K562 (cell line): ENCODE measurements at regions not wholly inside any gene's neighbourhood (a gene's known extent, or its start where the extent isn't known, plus 50 kb on each side); places are given as distances from the start of the nearest gene placed in this dataset.

ENCODE experiments used
- ATAC-seq: fragments of 200-7000 bp; cut with Tn5 transposase; 3 replicates; pipeline ENCODE4 v1.9.1; 2020; ENCODE audit warnings: moderate library complexity
- BruUV-seq: library from RNA; stranded (reverse); fragments of 400-500 nt; replicated peaks from 2 replicates; lab custom pipeline; 2021; lab: Mats Ljungman, UMichigan
- CTCF ChIA-PET: fragments of 300-600 bp; formaldehyde crosslinking; extraction: SDS; loops from one replicate; lab custom pipeline; 2021; ENCODE audit warnings: low intra/inter-chr PET ratio; lab: Yijun Ruan, JAX
- POLR2A ChIA-PET: fragments of 300-600, 350-650 bp; sonication (Branson Sonifier 250); formaldehyde crosslinking; extraction: SDS; loops from one replicate; lab custom pipeline; 2021; ENCODE audit warnings: antibody characterized with exemption, inconsistent platforms; lab: Yijun Ruan, JAX
- DNase-seq, 4 experiments: peaks; one replicate each; pipeline versions ENCODE4 v3.0.0 to v3.0.0-alpha.2; 2011 to 2018; ENCODE audit warnings: low spot score in 3 of 4, mixed read lengths in 3 of 4; ENCODE audit errors: extremely low read depth in 1 of 4
- FAIRE-seq: peaks from 2 replicates; lab custom pipeline; 2011; peaks lifted over from hg19 to GRCh38; lab: Jason Lieb, UNC
- H2AFZ ChIP-seq: 2 replicates; pipeline ENCODE4 v1.6.0; 2011; ENCODE audit warnings: low read depth, low read length, control low read depth, inconsistent platforms
- H3K27ac ChIP-seq: fragments of 200-600 bp; 3 replicates; pipeline ENCODE4 v1.8.0; 2011; ENCODE audit warnings: low read depth, mild to moderate bottlenecking, control low read depth, inconsistent platforms, low read length, moderate library complexity, mixed read lengths; ENCODE audit errors: extremely low read depth
- H3K27me3 ChIP-seq, 2 experiments: fragments of 300-600 bp in 1 of 2; 2 replicates in 1 of 2; 3 replicates in 1 of 2; pipeline versions ENCODE4 v1.6.0 to v1.8.0; 2011; ENCODE audit warnings: inconsistent platforms in 2 of 2, low read length in 2 of 2, mild to moderate bottlenecking in 1 of 2, mixed read lengths in 1 of 2, moderate library complexity in 1 of 2; ENCODE audit not compliant: control insufficient read depth in 2 of 2, insufficient read depth in 2 of 2
- H3K36me3 ChIP-seq: fragments of 300-600 bp; 3 replicates; pipeline ENCODE4 v1.8.0; 2011; ENCODE audit warnings: mild to moderate bottlenecking, low read length, inconsistent platforms; ENCODE audit not compliant: control insufficient read depth, insufficient read depth
- H3K4me1 ChIP-seq, 2 experiments: fragments of 200-600 bp in 1 of 2; replicated peaks in 1 of 2; 2 replicates in 1 of 2; 3 replicates in 1 of 2; pipeline versions ENCODE4 v1.5.1 to v1.8.0; 2011; ENCODE audit warnings: inconsistent platforms in 2 of 2, low read length in 2 of 2, mild to moderate bottlenecking in 1 of 2, mixed read lengths in 1 of 2, moderate library complexity in 1 of 2; ENCODE audit not compliant: control insufficient read depth in 2 of 2, insufficient read depth in 2 of 2
- H3K4me2 ChIP-seq: 2 replicates; pipeline ENCODE4 v1.6.1; 2011; ENCODE audit warnings: low read length, control low read depth, inconsistent platforms, mixed read lengths; ENCODE audit not compliant: insufficient read depth
- H3K4me3 ChIP-seq: fragments of 200-600 bp; sonication (generic), shearing (Covaris generic); 2 replicates; pipeline ENCODE4 v1.5.1; 2016; ENCODE audit warnings: control low read depth, inconsistent platforms
- H3K79me2 ChIP-seq: fragments of 200-600 bp; 3 replicates; pipeline ENCODE4 v1.8.0; 2011; ENCODE audit warnings: low read length, inconsistent platforms; ENCODE audit not compliant: control insufficient read depth, insufficient read depth
- H3K9ac ChIP-seq, 2 experiments: 2 replicates each; pipeline versions ENCODE4 v1.6.0 to v1.6.1; 2011; ENCODE audit warnings: low read depth in 2 of 2, low read length in 2 of 2, control low read depth in 1 of 2, inconsistent platforms in 1 of 2, mild to moderate bottlenecking in 1 of 2, mixed read lengths in 1 of 2; ENCODE audit not compliant: insufficient read depth in 1 of 2
- H3K9me1 ChIP-seq: one replicate; pipeline ENCODE4 v1.6.0; 2011; ENCODE audit warnings: inconsistent platforms, mild to moderate bottlenecking, low read length, moderate library complexity; ENCODE audit not compliant: control insufficient read depth, insufficient read depth
- H3K9me3 ChIP-seq: replicated peaks from 2 replicates; pipeline ENCODE4 v1.5.1; 2011; ENCODE audit warnings: low read depth, low read length, inconsistent platforms; ENCODE audit not compliant: control insufficient read depth, insufficient read depth
- H4K20me1 ChIP-seq: replicated peaks from 2 replicates; pipeline ENCODE4 v1.6.1; 2011; ENCODE audit warnings: low read length, inconsistent platforms, mixed read lengths; ENCODE audit not compliant: control insufficient read depth, insufficient read depth
- ATF3 ChIP-seq, 2 experiments: fragments of 450-650 bp in 1 of 2; sonication (generic) in 1 of 2; formaldehyde crosslinking in 1 of 2; IDR thresholded peaks in 1 of 2; conservative IDR thresholded peaks in 1 of 2; 2 replicates each; pipeline versions ENCODE4 v1.6.1 to v1.8.1; 2016 to 2023; ENCODE audit warnings: mild to moderate bottlenecking in 2 of 2, moderate library complexity in 2 of 2, inconsistent platforms in 1 of 2, missing genetic modification reagents in 1 of 2
- CHAMP1 ChIP-seq: fragments of 450-650 bp; IDR thresholded peaks from 2 replicates; pipeline ENCODE4 v1.6.1; 2016; ENCODE audit warnings: mild to moderate bottlenecking
- CREB5 ChIP-seq: fragments of 250-450 bp; sonication (Bioruptor Pico); IDR thresholded peaks from 2 replicates; pipeline ENCODE4 v1.5.0; 2020; ENCODE audit warnings: mild to moderate bottlenecking
- MEIS2 ChIP-seq: fragments of 450-650 bp; IDR thresholded peaks from 2 replicates; pipeline ENCODE4 v1.6.1; 2014; ENCODE audit warnings: mild to moderate bottlenecking; ENCODE audit not compliant: partially characterized antibody
- NCOA2 ChIP-seq, 2 experiments: fragments of 450-650 bp; IDR thresholded peaks; 2 replicates each; pipeline ENCODE4 v1.6.1; 2018; ENCODE audit warnings: mild to moderate bottlenecking in 2 of 2, moderate library complexity in 1 of 2; ENCODE audit not compliant: partially characterized antibody in 2 of 2
- NFE2L1 ChIP-seq: fragments of 450-650 bp; IDR thresholded peaks from 2 replicates; pipeline ENCODE4 v1.6.1; 2016; ENCODE audit warnings: missing genetic modification characterization, low read depth, mild to moderate bottlenecking, missing compliant biosample characterization, moderate library complexity, borderline replicate concordance
- NR4A1 ChIP-seq, 2 experiments: fragments of 250-450 bp in 1 of 2; fragments of 450-650 bp in 1 of 2; sonication (Bioruptor Pico) in 1 of 2; IDR thresholded peaks; 2 replicates each; pipeline versions ENCODE4 v1.4.0 to v1.6.1; 2016 to 2020; ENCODE audit warnings: mild to moderate bottlenecking in 2 of 2, missing compliant biosample characterization in 1 of 2, missing genetic modification characterization in 1 of 2, moderate library complexity in 1 of 2
- PTBP1 ChIP-seq: fragments of 200-400 bp; formaldehyde crosslinking; IDR thresholded peaks from 2 replicates; pipeline ENCODE4 v1.6.1; 2017; ENCODE audit warnings: low read depth, low read length
- ZNF24 ChIP-seq: fragments of 450-650 bp; IDR thresholded peaks from 2 replicates; pipeline ENCODE4 v1.6.1; 2016
- ZNF253 ChIP-seq: fragments of 250-450 bp; sonication (Bioruptor Pico); conservative IDR thresholded peaks from 2 replicates; pipeline ENCODE4 v1.6.1; 2021; ENCODE audit warnings: mild to moderate bottlenecking
- ZNF79 ChIP-seq: fragments of 250-450 bp; sonication (Bioruptor Pico); IDR thresholded peaks from 2 replicates; pipeline ENCODE4 v1.4.0; 2020; ENCODE audit warnings: low read depth, mild to moderate bottlenecking, moderate library complexity
- ZSCAN29 ChIP-seq: fragments of 450-650 bp; IDR thresholded peaks from 2 replicates; pipeline ENCODE4 v1.6.1; 2017
- WGBS: fragments of 100-300 bp; shearing (Covaris generic); methylation state at CpG from one replicate; pipeline ENCODE4 v1.1.6; 2016; ENCODE audit warnings: low coverage, mixed read lengths; ENCODE audit not compliant: insufficient coverage; ENCODE audit errors: missing lambda C conversion rate; 5-methylcytosine and 5-hydroxymethylcytosine counted together
- in situ Hi-C: fragments of 300-500 bp; cut with MboI; formaldehyde crosslinking; loops from 4 replicates; pipeline ENCODE4 v1.15.0; 2018; ENCODE audit warnings: inconsistent platforms, mixed read lengths
- intact Hi-C: fragments of 100-400 bp; cut with micrococcal nuclease; formaldehyde crosslinking; loops from 2 replicates; pipeline ENCODE4 v1.14.2; 2022
- TF ChIP-seq, protein P1 (sequence below): fragments of 450-650 bp; IDR thresholded peaks from 2 replicates; pipeline ENCODE4 v1.6.1; 2017; ENCODE audit warnings: mild to moderate bottlenecking, moderate library complexity

DNA sequence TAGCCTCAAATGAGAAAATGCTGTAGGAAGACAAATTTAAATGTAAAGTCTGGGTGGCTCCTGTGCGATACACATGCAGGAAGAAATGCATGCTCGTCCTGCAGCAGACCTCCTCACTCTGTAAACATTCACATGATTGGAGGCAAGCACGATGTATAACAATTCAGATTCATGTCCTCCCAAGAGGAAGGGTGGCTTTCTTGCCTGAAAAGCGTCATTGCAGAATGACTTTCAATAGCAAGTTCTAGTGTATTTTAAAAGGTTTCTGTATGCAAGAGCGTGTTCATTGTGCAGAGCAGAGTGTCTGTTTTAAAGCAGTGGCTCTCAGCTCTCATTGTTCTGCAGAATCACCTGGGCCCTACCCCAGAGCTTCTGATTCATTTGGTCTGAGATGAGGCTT lies 170.3 kb upstream of the CELF2 start:
- Histone ChIP-seq H3K4me3 (no peak overlapping the region), H3K27ac (no peak overlapping the region), H3K4me2 (no peak overlapping the region), H4K20me1 (no peaks in the 10 kb centered on the region), H3K4me1 (no peaks in the 10 kb centered on the region), H3K9ac (no peak overlapping the region), H3K9me3 (no peaks in the 10 kb centered on the region), H3K27me3 (no peaks in the 10 kb centered on the region), H3K36me3 (no peaks in the 10 kb centered on the region), H2AFZ (no peak overlapping the region), H3K79me2 (no peaks in the 10 kb centered on the region), H3K9me1 (peaks cover 2% of the 10 kb centered on the region)
- BruUV-seq = no TSS peak
- intact Hi-C loops = no loop called here
- ChIA-PET POLR2A (interaction anchor here (0.6 kb wide), 1 partner anchor 391 kb away, joined by 3 read pairs; no protein-coding TSS in a partner anchor), CTCF (no interaction called here)
- in situ Hi-C loops = no loop called here
- no peak for ATAC-seq
- no peak for TF ChIP-seq NFE2L1 (tag)
- no peak for TF ChIP-seq CHAMP1
- TF ChIP-seq ZNF253 = no peak
- TF ChIP-seq, protein P1, sequence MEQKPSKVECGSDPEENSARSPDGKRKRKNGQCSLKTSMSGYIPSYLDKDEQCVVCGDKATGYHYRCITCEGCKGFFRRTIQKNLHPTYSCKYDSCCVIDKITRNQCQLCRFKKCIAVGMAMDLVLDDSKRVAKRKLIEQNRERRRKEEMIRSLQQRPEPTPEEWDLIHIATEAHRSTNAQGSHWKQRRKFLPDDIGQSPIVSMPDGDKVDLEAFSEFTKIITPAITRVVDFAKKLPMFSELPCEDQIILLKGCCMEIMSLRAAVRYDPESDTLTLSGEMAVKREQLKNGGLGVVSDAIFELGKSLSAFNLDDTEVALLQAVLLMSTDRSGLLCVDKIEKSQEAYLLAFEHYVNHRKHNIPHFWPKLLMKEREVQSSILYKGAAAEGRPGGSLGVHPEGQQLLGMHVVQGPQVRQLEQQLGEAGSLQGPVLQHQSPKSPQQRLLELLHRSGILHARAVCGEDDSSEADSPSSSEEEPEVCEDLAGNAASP = no peak
- no peak for TF ChIP-seq PTBP1
- TF ChIP-seq NR4A1 (CRISPR knock-in tag; IDR thresholded peaks at IDR 0.05) = no peak
- TF ChIP-seq NR4A1 (tag; IDR thresholded peaks at IDR 0.05) = no peak
- no peak for TF ChIP-seq MEIS2
- TF ChIP-seq ATF3 (IDR thresholded peaks at IDR 0.05) = no peak
- TF ChIP-seq ATF3 (CRISPR knock-in tag; conservative IDR thresholded peaks at IDR 0.05) = no peak
- no peak for TF ChIP-seq ZSCAN29
- no peak for TF ChIP-seq ZNF79 (CRISPR knock-in tag)
- TF ChIP-seq ZNF24 = no peak
- no peak for TF ChIP-seq CREB5 (CRISPR knock-in tag)
- TF ChIP-seq NCOA2 (IDR thresholded peaks at IDR 0.05; ENCODE audit: partially characterized antibody in 2 of 2) = no peak
- WGBS = 1% methylated on average over 5 of the region's 5 CpGs
- no peak for FAIRE-seq
- DNase-seq = no peak
